PC-9 (cell line): ENCODE measurements at regions not wholly inside any gene's neighbourhood (a gene's known extent, or its start where the extent isn't known, plus 50 kb on each side); places are given as distances from the start of the nearest gene placed in this dataset.

Experiments used
- BruUV-seq: library from RNA; stranded (reverse); fragments of 400-500 nt; replicated peaks from 2 replicates; lab custom pipeline; 2021; lab: Mats Ljungman, UMichigan
- CTCF ChIA-PET: fragments of 300-600 bp; sonication (Branson Sonifier 250); formaldehyde crosslinking; loops from one replicate; lab custom pipeline; 2022; ENCODE audit warnings: antibody characterized with exemption; lab: Charles Lee
- POLR2A ChIA-PET: fragments of 300-600 bp; sonication (Branson Sonifier 250); formaldehyde crosslinking; loops from one replicate; lab custom pipeline; 2022; ENCODE audit warnings: antibody characterized with exemption; ENCODE audit not compliant: unreplicated experiment; lab: Charles Lee
- DNase-seq, 2 experiments: peaks; one replicate each; pipeline versions ENCODE4 v3.0.0 to v3.0.0-alpha.2; 2015 to 2022; ENCODE audit warnings: mixed read lengths in 1 of 2
- H2AFZ ChIP-seq: fragments of 200-600 bp; sonication (generic); 2 replicates; pipeline ENCODE4 v1.8.1; 2017; ENCODE audit warnings: antibody characterized with exemption
- H3F3A ChIP-seq: fragments of 200-600 bp; sonication (generic); 2 replicates; pipeline ENCODE4 v1.8.1; 2017; ENCODE audit warnings: antibody characterized with exemption, mild to moderate bottlenecking, low read depth; ENCODE audit not compliant: insufficient read depth
- H3K27ac ChIP-seq: fragments of 200-600 bp; sonication (generic); 2 replicates; pipeline ENCODE4 v1.6.1; 2016; ENCODE audit warnings: mixed run types
- H3K27me3 ChIP-seq: fragments of 200-600 bp; sonication (generic); 2 replicates; pipeline ENCODE4 v1.6.1; 2016; ENCODE audit warnings: low read depth, mixed run types; ENCODE audit not compliant: insufficient read depth
- H3K36me3 ChIP-seq: fragments of 200-600 bp; sonication (generic); 2 replicates; pipeline ENCODE4 v1.6.1; 2016; ENCODE audit warnings: low read depth, mixed run types
- H3K4me1 ChIP-seq: fragments of 200-600 bp; sonication (generic); replicated peaks from 2 replicates; pipeline ENCODE4 v1.6.1; 2016; ENCODE audit warnings: mixed run types; ENCODE audit not compliant: insufficient read depth
- H3K4me2 ChIP-seq: fragments of 200-600 bp; sonication (generic); 2 replicates; pipeline ENCODE4 v1.6.1; 2017; ENCODE audit warnings: mixed run types
- H3K4me3 ChIP-seq: fragments of 200-600 bp; sonication (generic); 2 replicates; pipeline ENCODE4 v1.6.1; 2016; ENCODE audit warnings: mixed run types
- H3K79me2 ChIP-seq: fragments of 200-600 bp; sonication (generic); 2 replicates; pipeline ENCODE4 v1.6.1; 2017; ENCODE audit warnings: low read depth, mixed run types
- H3K9me2 ChIP-seq: fragments of 200-600 bp; sonication (generic); 2 replicates; pipeline ENCODE4 v1.8.1; 2017; ENCODE audit warnings: mild to moderate bottlenecking; ENCODE audit not compliant: insufficient read depth
- H3K9me3 ChIP-seq: fragments of 200-600 bp; sonication (generic); 2 replicates; pipeline ENCODE4 v1.8.1; 2016; ENCODE audit warnings: low read depth; ENCODE audit not compliant: insufficient read depth
- H4K20me1 ChIP-seq: fragments of 200-600 bp; sonication (generic); 2 replicates; pipeline ENCODE4 v1.8.1; 2017; ENCODE audit not compliant: insufficient read depth
- EZH2 ChIP-seq: fragments of 200-600 bp; sonication (generic); IDR thresholded peaks from 2 replicates; pipeline ENCODE4 v1.8.0; 2017; ENCODE audit warnings: antibody characterized with exemption, low read depth
- intact Hi-C: fragments of 100-400 bp; cut with micrococcal nuclease; formaldehyde crosslinking; loops from one replicate; pipeline ENCODE4 v1.10.0; 2022; ENCODE audit not compliant: unreplicated experiment
- TF ChIP-seq, protein P1 (sequence below): fragments of 200-600 bp; sonication (generic); conservative IDR thresholded peaks from 2 replicates; pipeline ENCODE4 v1.6.1; 2017; ENCODE audit warnings: mixed run types, antibody characterized with exemption, mild to moderate bottlenecking, moderate library complexity

DNA sequence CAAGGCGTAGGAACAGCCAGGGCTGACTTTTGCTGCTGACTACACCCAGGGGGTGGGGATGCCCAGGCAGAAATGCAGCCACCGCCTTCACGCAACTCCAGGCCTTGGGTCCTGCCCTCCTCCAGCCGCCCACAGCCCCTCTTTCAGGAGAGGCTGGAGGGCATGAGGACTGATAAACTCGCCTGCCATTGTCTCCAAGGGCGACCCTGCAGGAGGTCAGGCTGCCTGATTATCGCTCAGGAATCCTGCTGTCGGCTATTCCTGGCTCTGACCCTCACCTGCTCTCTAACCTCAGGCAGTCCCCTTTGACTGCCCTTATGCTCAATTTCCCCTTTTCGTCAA, 62.0 kb upstream of the HDDC2 start:
- peak overlapping the region; percentile 87 for H2AFZ ChIP-seq
- H3K79me2 ChIP-seq, result no peaks in the 10 kb centered on the region
- intact Hi-C loops, result loop anchor here (5.0 to 10.0 kb wide), 2 partner anchors 211 to 221 kb away; partner anchors contain the start of gene TPD52L1
- peaks cover 5% of the 10 kb centered on the region for H3F3A ChIP-seq
- no peak overlapping the region for H3K27ac ChIP-seq
- H3K9me2 ChIP-seq, result no peaks in the 10 kb centered on the region
- ChIA-PET CTCF (no interaction called here), POLR2A (interaction anchor here (0.6 kb wide), 2 partner anchors 32 to 401 kb away, joined by 4 to 5 read pairs; no protein-coding TSS in a partner anchor)
- H3K36me3 ChIP-seq, result no peaks in the 10 kb centered on the region
- H3K4me1 ChIP-seq, result peaks cover 16% of the 10 kb centered on the region
- H4K20me1 ChIP-seq, result no peaks in the 10 kb centered on the region
- no peak for DNase-seq
- no peak for TF ChIP-seq EZH2
- TF ChIP-seq, protein P1, sequence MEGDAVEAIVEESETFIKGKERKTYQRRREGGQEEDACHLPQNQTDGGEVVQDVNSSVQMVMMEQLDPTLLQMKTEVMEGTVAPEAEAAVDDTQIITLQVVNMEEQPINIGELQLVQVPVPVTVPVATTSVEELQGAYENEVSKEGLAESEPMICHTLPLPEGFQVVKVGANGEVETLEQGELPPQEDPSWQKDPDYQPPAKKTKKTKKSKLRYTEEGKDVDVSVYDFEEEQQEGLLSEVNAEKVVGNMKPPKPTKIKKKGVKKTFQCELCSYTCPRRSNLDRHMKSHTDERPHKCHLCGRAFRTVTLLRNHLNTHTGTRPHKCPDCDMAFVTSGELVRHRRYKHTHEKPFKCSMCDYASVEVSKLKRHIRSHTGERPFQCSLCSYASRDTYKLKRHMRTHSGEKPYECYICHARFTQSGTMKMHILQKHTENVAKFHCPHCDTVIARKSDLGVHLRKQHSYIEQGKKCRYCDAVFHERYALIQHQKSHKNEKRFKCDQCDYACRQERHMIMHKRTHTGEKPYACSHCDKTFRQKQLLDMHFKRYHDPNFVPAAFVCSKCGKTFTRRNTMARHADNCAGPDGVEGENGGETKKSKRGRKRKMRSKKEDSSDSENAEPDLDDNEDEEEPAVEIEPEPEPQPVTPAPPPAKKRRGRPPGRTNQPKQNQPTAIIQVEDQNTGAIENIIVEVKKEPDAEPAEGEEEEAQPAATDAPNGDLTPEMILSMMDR, result no peak
- BruUV-seq, result no TSS peak
- no peaks in the 10 kb centered on the region for H3K27me3 ChIP-seq
- peak overlapping the region; percentile 59 for H3K4me3 ChIP-seq
- no peaks in the 10 kb centered on the region for H3K9me3 ChIP-seq
- H3K4me2 ChIP-seq, result peak overlapping the region; percentile 85

DNA sequence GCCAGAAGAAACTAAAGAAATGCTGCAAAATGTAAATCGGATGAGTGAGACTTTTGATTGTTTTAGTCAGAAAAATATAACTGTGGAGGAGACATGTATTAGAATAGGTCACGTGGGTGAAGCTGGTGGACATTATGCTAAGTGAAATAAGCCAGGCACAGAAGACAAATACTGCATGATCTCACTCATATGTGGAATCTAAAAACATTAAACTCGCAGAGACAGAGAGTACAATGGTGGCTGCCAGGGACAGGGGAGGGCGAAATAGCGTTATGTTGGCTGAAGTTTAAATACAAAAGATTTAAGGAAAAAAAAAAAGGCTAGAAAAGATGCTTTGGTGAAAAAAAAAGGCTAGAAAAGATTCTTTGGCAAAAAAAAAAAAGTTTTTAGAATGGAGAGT, 63.5 kb upstream of the HDDC2 start:
- Histone ChIP-seq H2AFZ (no peak overlapping the region), H3K4me3 (no peak overlapping the region), H3K27me3 (no peaks in the 10 kb centered on the region), H3K4me2 (no peak overlapping the region), H3K9me2 (no peaks in the 10 kb centered on the region), H3K9me3 (no peaks in the 10 kb centered on the region), H3K79me2 (no peaks in the 10 kb centered on the region), H4K20me1 (no peaks in the 10 kb centered on the region), H3K27ac (no peak overlapping the region), H3K4me1 (peaks cover 16% of the 10 kb centered on the region), H3K36me3 (no peaks in the 10 kb centered on the region), H3F3A (peaks cover 5% of the 10 kb centered on the region)
- DNase-seq, result no peak
- TF ChIP-seq EZH2, result no peak
- TF ChIP-seq, protein P1, result no peak
- ChIA-PET POLR2A (no interaction called here), CTCF (no interaction called here)
- intact Hi-C loops, result loop anchor here (10.0 kb wide), 1 partner anchor 220 kb away; no protein-coding TSS in a partner anchor
- BruUV-seq, result no TSS peak

DNA sequence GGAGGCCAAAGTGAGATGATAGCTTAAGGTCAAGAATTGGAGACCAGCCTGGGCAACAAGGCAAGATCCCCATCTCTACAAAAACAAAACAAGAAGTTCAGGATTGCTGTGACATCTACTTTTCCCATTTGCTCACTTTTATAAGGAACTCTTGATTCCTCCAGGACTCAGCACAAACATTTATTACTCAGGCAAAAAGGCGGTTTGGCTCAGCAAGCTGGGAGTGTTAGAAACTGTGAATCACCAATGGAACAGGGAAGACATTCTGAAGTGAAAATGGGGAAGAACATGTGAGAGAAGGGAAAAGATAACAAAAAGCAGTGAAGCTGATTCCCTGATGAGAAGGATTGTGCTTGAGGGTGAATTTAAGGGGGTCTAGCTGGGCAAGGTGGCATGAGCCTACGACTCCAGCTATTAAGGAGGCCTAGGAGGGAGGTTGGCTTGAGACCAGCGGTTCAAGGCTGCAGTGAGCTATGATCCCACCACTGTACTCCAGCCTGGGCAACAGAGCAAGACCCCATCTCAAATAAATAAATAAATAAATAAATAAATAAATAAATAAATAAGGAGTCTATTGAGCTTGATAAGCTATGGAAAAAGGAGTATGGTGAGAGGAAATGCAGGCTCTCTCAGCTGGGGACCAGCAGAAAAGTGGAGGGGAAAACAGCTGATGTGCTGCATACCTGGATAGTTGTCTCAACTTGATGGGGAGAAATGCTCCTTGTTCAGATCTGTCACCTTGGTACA, 65.4 kb upstream of the HDDC2 start:
- H4K20me1 ChIP-seq, result no peaks in the 10 kb centered on the region
- no peak overlapping the region for H3K27ac ChIP-seq
- H3F3A ChIP-seq, result peaks cover 5% of the 10 kb centered on the region
- H3K79me2 ChIP-seq, result no peaks in the 10 kb centered on the region
- ChIA-PET CTCF (no interaction called here), POLR2A (no interaction called here)
- no peaks in the 10 kb centered on the region for H3K36me3 ChIP-seq
- no peak overlapping the region for H3K4me3 ChIP-seq
- TF ChIP-seq EZH2, result no peak
- TF ChIP-seq, protein P1, result no peak
- H3K9me3 ChIP-seq, result no peaks in the 10 kb centered on the region
- BruUV-seq, result no TSS peak
- DNase-seq, result no peak
- H3K4me2 ChIP-seq, result no peak overlapping the region
- H2AFZ ChIP-seq, result no peak overlapping the region
- no peaks in the 10 kb centered on the region for H3K27me3 ChIP-seq
- H3K4me1 ChIP-seq, result peaks cover 16% of the 10 kb centered on the region
- intact Hi-C loops, result loop anchor here (10.0 kb wide), 1 partner anchor 218 kb away; no protein-coding TSS in a partner anchor
- no peaks in the 10 kb centered on the region for H3K9me2 ChIP-seq
